ENCODE measurements at regions not wholly inside any gene's neighbourhood (a gene's known extent, or its start where the extent isn't known, plus 50 kb on each side); places are given as distances from the start of the nearest gene placed in this dataset.

DNA sequence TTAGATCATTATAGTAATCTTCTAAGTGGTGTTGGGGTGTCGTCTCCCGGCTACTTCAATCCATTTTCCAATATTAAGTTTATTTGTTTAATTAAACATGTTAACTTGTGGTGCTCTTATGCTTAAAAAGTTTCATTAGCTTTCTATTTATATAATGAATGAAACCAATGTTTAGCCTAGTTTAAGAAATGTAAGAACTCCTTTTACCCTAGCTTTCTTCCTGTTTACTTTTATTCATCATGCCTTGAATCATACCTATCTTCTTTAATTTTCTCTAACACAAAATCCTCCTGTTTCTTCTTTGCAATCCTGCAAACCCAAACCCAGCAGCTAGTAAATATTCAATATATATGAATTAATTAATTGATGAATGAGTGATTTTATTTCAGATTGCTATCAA, 1276.7 kb upstream of the PIK3C3 start:
- no peak for DNase-seq (ENCODE audit: low read depth)

DNA sequence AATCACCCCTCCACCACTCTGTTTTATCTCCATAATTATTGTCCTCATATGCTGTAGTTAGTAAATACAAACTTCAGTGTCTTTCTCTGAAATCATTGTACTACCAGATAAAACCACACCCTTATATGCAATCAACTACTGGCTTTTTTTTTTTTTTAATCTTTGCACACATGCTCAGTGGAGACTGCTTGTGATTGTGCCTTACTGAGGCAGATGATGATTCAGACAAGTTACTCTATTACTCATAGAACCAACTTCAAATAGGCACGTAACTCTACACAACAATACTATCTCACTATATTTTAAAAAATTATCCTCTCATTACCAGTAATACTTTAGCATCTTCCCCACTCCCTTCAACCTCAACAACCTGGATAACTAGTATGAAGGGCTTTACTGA, 1278.4 kb upstream of the PIK3C3 start:
- DNase-seq (ENCODE audit: low read depth), result peak; percentile 5

DNA sequence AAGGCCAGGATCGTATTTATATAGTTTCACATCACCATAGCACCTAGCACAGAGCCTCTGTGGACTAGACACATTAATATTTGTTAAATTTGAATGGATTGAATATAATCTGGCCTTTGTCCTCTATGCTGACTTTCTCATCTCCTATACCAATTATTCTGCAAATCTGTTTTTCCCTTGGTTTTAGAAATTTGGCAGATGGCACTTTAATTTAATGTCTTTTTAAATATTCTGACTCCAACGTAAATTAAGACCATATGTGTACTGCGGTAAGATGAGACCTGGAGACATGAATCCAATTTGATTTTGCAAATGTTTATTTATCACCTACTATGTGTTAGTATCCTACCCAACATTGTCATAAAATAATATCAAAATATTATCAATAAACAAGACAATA, 1281.9 kb upstream of the PIK3C3 start:
- no peak for DNase-seq (ENCODE audit: low read depth)

DNA sequence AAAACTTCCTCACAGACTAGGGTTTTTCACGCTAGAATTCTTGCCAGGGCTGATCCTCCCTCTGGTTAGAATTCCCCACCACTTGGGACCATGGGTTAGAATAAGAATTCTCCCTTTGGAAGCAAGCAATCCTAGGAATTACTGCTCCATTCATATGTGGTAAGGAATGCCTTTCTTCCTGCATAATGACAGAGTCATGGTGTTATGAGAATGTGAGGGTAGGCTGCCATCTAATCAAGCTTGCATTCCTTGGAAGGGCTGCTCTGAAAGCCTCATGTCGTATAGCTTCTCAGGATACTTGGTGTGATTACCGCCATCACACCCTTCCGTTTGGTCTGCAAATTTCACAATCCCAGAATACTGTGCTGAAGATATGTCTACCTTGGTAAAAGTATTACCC, 1282.4 kb upstream of the PIK3C3 start:
- no peak for DNase-seq (ENCODE audit: low read depth)

DNA sequence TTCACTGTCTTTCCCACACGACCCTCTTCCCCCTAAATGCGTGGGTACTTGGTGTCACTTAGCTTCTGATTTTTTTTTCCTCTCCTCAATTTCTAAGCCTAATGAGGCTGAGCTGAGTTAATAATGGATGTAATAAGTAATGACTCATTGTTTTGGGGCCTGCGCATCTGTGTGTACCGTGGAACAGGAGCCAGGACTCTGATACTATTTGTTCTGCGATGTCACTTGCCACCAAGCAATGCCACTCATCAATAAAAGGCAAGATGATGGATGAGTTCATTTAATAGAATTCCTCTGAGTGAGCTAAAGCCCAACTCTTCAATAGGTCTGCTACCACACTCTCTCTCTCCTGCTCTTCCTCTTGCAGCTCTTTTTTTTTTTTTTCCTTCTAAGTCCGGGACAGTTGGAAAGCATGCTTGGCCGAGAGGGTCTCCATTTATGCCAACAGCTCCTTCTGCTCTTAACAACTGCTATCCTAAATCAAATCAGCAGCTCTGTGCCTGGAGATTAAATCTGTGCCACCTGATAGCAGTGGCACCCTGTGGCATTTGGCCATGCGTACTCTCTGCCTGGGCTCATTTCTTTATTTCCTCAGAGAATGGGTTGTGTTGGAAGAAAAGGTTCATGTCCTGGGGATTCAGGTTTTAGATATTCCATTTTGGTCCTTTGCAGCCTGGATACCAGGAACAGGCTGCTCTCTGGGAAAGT, 1284.2 kb upstream of the PIK3C3 start:
- no peak for DNase-seq (ENCODE audit: low read depth)

DNA sequence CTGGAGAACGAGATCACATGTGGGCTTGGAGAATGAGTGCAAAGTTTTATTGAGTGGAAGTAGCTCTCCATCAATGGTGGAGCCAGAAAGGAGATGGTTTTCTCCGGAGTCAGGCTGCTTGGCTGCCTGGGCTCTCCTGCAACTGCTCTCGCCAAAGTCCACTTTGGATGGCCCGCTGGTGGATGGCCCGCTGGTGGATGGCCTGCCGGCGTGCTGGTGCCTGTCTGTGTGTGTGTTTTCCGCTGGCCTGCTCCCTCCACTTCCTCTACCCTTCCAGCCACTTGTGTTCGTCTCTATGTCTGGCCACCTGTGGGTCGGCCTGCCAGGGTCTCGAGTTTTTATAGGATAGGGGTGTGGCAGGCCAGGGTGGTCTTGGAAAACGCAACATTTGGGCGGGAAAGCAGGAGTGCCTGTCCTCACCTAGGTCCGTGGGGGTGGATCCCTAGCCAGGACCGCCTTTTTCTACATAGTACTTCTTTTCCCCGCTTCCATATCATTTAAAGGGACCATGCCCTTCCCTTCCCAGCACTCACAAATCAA, 1292.1 kb upstream of the PIK3C3 start:
- no peak for DNase-seq (ENCODE audit: low read depth)

DNA sequence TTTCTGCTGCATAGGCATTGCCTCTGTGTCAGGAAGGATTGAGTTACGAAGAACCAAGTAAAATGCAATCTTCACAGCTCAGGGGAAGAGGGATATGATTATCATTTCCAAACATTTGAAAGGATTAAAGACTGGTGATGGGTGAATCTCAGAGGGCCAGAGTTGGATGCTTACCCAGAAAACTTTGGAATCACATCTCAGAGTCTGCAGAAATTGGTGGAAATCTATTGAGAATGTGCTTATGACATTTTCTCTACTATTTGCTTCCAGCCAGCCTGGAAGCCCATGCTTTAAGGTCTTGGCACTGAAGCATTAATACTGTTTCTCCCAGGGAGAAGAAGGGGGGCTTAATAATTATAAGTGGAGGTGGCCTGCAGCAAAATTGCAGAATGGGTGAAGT, 1301.4 kb upstream of the PIK3C3 start:
- DNase-seq (ENCODE audit: low read depth), result no peak

DNA sequence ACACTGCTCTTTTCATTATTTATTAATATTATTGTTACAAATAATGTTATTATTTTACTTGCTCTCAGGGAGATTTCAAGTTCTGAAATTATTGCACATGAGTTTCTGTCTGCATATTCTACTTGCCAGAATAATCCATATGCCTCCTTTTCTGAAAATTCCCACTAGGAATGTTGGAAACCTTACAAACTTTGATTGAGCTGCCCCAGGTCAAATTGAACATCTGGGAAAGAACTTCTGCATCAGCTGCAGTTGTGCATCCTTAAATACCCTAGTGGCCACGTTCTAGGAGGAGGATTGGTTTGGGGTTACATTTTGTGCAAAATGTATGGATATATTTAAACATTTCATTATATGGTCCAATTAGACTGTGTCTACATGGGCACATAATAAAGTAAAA, 1302.7 kb upstream of the PIK3C3 start:
- no peak for DNase-seq (ENCODE audit: low read depth)

DNA sequence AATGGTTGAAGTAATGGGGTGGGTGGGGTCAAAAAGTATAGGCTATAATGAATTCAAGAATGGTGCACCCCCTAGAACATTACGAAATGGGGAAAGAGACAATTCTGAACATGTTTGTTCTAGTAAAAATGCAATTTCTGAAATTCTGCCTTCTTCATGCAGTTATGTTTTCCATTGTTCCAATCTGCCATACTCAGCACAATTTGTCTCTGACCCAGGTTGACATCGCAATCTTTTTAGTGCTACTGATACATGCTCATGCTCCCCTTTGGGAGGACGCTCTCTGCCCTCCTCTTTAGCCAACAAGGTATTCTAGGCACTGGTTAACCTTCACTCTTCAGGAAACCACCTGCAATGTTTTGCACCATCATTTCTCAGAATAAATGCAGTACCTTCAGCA, 1303.9 kb upstream of the PIK3C3 start:
- DNase-seq (ENCODE audit: low read depth), result no peak

DNA sequence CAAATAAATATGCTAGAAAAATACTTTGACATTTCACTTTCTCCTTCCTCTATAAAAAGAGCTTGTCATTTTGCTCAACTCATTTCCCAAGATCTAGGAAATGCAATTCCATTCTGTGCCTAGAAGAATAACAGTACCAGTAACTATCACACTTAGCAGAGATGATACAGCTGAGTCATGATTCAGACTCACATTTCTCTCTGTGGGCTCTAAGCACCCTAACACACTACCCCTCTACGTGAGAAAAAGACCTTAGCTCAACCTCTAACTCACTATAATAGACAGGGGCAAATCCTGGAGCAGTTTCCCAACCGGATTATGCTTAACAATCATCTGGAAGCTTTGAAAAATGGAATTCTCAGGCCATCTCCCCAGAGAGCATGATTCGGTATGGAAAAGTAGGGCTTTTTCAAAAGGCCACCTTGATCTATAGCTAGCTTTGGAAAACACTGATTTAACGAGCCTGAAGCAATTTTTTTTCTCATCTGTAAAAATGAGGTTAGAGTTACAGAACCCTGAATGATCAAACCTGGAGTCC, 1312.3 kb upstream of the PIK3C3 start:
- no peak for DNase-seq (ENCODE audit: low read depth)

DNA sequence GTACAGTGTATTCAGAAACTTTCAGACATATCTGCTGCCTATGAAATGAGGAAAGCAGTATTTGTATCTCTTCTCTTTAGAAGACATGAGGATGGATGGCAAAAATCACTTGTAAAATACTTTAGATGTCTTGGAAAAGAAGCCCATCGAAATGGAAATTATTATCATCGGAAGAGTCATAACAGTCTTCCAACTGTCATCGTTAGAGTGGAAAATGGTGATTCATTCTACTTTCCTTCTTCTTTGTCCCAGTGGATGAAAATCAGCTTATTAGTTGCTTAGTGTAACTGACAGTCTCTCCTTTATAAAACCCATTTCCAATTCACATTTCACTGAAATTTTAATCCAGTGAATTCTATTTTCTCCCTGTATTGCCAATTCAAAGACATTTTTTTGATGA, 1323.7 kb upstream of the PIK3C3 start:
- no peak for DNase-seq (ENCODE audit: low read depth)

DNA sequence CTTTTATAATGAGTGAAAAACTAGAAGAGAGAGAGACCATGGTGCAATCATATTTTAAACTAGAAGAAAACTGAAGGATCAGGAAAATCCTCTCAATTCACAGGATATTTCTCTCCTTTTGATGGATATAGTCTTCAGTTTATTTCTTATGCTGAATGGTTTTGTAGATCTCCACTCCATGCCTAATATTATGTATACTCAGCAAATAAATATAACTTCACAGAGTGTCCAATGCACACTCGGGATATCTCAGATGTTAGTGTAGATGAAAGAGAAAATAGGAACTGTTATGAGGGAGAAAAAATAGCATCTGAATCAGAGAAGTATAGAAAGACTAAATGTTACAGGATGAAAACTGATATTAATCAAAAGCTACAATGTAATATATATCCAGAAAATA, 1324.5 kb upstream of the PIK3C3 start:
- no peak for DNase-seq (ENCODE audit: low read depth)

DNA sequence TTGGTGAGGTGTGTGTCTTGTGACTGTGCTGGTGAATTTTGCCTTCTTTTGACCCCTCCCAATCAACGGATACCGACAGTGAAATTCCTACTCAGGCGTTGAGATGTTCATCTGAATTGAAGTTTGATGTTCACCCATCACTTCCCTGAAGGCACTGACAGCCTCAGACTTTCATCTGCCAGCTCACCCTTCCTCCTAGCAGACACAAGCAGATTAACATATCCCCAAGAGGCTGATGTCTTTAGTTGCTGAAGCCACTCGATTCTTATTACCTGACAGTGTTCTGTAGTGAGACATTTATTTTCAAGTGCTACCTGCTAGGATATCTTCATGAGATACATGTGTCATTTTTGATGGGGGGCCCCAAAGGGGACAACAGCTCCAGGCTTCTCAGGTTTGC, 1330.1 kb upstream of the PIK3C3 start:
- DNase-seq (ENCODE audit: low read depth), result no peak

DNA sequence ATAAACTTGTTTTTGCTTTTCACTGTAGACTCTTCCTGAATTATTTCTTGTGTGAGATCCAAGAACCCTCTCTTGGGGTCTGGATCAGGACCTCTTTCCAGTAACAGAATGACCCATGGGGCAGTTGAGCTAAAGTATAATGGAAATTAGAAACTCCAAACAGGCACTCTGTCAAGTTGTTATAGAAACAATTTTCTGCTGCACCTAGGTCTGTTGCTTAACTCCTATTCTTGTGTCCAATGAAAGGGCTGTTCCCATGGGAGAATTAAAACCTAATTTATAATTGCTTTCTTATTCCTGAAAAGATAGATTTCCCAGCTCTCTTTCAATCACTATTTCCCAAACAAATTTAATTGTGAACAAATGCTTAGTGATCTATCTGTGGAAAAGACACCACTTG, 1341.3 kb upstream of the PIK3C3 start:
- no peak for DNase-seq (ENCODE audit: low read depth)

DNA sequence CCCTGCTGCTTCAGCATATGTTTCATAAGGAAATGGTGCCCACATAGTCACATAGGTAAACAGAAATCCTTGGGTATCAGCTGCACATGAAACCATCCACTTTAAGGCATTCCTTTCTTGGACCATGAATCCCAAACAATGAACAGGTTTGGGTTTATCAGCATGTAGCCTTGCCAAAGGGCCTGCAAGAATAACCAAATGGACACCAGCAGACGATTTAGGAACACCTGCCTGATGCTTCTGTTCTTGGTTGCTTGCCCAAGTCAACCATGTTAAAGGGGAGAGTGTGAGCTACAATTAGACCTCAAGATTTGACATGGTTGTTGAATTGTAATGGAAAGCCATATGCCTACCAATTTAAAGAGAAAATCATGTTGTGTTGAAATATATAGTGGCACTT, 1342.7 kb upstream of the PIK3C3 start:
- DNase-seq (ENCODE audit: low read depth), result no peak

DNA sequence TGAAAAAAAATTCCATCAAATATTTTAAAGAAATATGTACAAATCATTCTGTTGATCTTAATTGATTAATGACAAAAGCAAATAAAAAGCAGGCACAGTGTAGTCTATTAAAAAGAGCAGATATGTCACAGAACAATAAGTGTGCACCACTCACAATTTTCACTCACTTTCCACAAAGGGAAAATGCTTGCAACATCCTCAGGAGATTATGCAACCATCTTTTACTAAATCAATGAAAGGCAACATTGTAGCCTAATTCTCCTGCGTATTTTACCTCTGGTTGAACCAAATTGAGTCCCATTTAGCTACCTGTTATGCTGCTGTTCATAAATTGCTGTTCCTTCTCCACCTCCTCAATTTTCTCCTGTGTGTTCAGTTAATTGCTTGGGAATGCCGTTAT, 1346.8 kb upstream of the PIK3C3 start:
- no peak for DNase-seq (ENCODE audit: low read depth)

DNA sequence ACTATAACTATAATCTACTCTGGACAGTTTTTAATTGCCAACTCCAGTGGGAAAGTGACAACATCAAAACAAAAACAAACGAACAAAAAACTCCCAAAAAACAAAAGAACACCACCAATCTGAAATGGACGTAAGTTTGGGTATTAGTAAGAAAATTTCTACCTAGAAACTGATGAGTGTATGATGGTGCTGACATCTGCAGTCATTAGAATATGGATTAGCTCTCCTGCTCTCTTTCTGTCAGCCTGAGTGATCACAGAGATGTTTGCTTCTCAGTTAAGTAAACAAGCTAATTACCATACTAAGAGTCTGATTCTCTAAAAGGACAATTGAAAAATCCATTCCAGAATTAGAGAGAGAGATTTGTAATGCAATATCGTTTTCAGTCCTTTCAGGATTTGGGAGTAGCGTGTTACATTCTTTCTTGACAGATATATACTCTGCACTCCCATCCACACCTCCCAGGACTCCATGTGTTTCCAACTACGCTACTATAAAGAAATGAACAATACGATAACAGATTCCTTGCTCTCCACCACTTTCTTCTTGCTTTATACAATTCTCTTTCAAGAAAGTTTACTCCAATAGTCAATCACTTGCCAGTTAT, 1347.4 kb upstream of the PIK3C3 start:
- no peak for DNase-seq (ENCODE audit: low read depth)

DNA sequence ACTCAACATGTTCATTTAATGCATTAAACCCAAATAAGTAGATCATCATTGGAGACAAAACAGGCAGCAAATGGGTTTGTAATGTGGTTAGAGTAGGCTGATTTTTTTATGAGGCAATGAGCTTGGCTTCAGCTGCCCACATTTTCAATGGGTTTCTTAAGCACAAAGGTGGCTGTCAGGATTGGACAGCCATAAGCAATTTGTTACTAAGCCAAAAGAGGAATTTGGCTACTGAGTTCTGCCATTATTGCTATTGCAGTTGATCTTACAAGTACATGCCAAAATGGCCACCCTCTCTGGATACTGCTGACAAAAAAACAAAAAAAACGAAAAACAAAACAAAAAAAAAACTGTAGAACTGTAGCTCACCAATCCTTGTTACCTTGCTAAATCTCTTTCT, 1348.0 kb upstream of the PIK3C3 start:
- no peak for DNase-seq (ENCODE audit: low read depth)

DNA sequence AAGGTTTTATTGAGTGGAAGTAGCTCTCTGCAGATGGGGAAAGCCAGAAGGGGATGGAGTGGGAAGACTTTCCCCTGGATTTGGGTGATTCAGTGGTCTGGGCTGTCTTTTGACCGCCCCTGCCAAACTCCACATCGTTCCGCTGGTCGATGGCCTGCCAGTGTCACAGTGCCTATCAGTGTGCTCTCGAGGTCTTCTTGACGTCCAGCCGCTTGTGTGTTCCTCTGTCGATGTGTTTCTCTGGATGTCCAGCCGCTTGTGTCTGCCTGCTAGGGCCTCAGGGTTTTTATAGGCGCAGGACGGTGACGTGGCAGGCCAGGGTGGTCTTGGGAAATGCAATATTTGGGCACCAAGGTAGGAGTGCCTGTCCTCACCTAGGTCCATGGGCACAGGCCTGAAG, 1371.4 kb upstream of the PIK3C3 start:
- no peak for DNase-seq (ENCODE audit: low read depth)

DNA sequence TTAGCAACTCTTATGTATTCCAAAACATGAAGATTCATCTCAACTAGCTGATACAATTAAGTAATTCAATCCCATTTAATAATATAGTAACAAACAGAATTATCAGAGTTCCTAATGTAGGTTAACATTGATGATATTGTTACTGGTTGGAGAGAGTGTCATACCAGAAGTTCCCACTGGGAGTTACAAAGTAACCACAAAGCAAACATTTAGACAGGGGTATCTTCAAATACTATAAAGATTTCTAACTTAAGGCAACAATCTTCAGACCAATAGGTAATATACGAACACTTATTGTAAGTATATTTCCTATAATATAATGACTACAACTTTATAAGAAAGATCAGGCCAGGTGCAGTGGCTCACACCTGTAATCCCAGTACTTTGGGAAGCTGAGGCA, 1372.9 kb upstream of the PIK3C3 start:
- no peak for DNase-seq (ENCODE audit: low read depth)

DNA sequence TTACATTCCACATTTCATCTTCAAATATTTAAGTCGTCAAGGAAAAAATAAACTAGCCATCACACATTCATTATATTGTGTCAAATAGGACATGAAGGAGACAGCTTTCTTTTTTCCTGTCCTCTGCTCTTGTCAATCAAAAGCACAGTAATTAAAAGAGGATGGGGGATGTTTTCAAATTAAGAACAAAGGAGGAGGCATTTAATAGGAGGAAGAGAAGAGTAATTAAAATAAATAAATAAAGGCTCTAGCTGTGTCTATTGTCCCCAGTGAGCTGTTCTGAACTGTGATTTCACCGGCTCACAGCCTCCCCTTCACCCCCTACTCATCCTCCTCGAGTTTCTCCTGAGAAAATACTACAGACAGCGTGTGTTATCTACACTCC, 1377.1 kb upstream of the PIK3C3 start:
- DNase-seq (ENCODE audit: low read depth), result no peak

DNA sequence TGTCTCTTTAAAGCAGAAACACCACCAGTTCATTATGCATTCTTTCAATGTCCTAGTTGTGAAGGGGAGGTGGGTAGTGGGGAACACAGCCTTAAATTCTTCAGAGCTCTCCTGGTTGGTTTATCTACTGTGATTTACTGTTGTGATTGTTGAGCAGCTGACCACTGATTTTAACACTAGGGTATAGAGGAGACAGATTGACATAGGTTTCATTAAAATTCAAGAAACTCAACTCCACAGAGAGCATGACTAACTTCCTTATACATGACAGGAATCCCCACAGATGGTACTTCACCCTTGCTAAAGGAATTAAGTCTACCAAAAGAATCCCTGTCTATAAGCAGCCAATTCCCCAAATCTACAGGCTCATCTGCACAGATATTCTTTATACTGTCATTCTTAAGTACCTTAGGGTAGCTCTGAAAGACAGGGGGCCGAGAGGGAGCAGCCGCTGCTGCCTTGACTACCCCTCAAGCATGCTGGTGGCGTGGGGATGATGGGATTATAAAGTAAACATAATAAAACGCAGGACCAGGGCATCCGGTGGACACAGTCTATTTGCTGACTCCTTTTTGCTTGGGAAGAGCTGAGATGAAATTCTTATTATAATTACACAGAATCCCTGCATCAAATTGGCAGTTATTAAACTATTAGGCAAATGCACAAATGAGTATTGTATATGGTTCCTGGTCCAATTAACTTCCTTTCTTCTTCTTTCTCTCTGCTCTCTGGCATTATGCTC, 1377.6 kb upstream of the PIK3C3 start:
- DNase-seq (ENCODE audit: low read depth), result no peak

All from LHCN-M2 (cell line).